SU-DHL-6 (cell line): ENCODE measurements at regions not wholly inside any gene's neighbourhood (a gene's known extent, or its start where the extent isn't known, plus 50 kb on each side); places are given as distances from the start of the nearest gene placed in this dataset.

Experiments used
- H2AFZ ChIP-seq: fragments of 200-600 bp; sonication (generic); 2 replicates; pipeline ENCODE4 v1.6.1; 2014; ENCODE audit warnings: low read depth, mild to moderate bottlenecking, moderate library complexity, mixed read lengths, antibody characterized with exemption, low read length; ENCODE audit not compliant: severe bottlenecking
- H3F3A ChIP-seq: fragments of 200-600 bp; shearing (Covaris generic); 2 replicates; pipeline ENCODE4 v1.6.0; 2016; ENCODE audit warnings: antibody characterized with exemption, mild to moderate bottlenecking; ENCODE audit not compliant: insufficient read depth
- H3K27ac ChIP-seq: fragments of 200-600 bp; sonication (generic); 2 replicates; pipeline ENCODE4 v1.5.1; 2016; ENCODE audit warnings: low read depth, mild to moderate bottlenecking, low read length, moderate library complexity, mixed read lengths
- H3K27me3 ChIP-seq: fragments of 200-600 bp; sonication (generic), shearing (Covaris generic); 2 replicates; pipeline ENCODE4 v1.6.0; 2014; ENCODE audit warnings: mild to moderate bottlenecking, low read length
- H3K36me3 ChIP-seq: fragments of 200-600 bp; sonication (generic); 2 replicates; pipeline ENCODE4 v1.6.1; 2014; ENCODE audit warnings: mild to moderate bottlenecking, low read length, mixed read lengths
- H3K4me2 ChIP-seq: fragments of 300-600, 200-600 bp; shearing (Covaris generic), sonication (generic); 2 replicates; pipeline ENCODE4 v1.6.0; 2014; ENCODE audit warnings: low read length, low read depth, mild to moderate bottlenecking; ENCODE audit not compliant: poor library complexity, severe bottlenecking
- H3K4me3 ChIP-seq: fragments of 200-600 bp; sonication (generic); 2 replicates; pipeline ENCODE4 v1.5.1; 2014; ENCODE audit warnings: antibody characterized with exemption, low read length, mild to moderate bottlenecking, mixed read lengths; ENCODE audit not compliant: insufficient read depth, poor library complexity, severe bottlenecking
- H3K79me2 ChIP-seq: fragments of 200-600 bp; sonication (generic); 2 replicates; pipeline ENCODE4 v1.6.1; 2014; ENCODE audit warnings: mild to moderate bottlenecking, low read length, moderate library complexity; ENCODE audit not compliant: insufficient read depth
- H3K9ac ChIP-seq: fragments of 200-600 bp; sonication (generic); 2 replicates; pipeline ENCODE4 v1.7.0; 2014; ENCODE audit warnings: mild to moderate bottlenecking, low read length
- H3K9me2 ChIP-seq: fragments of 200-600 bp; sonication (generic); replicated peaks from 2 replicates; pipeline ENCODE4 v1.6.1; 2014; ENCODE audit warnings: low read length; ENCODE audit not compliant: insufficient read depth
- H3K9me3 ChIP-seq: fragments of 200-600 bp; sonication (generic); 2 replicates; pipeline ENCODE4 v1.6.1; 2014; ENCODE audit warnings: low read length, mixed read lengths; ENCODE audit not compliant: insufficient read depth
- H4K20me1 ChIP-seq: fragments of 200-600 bp; sonication (generic); 2 replicates; pipeline ENCODE4 v1.6.1; 2014; ENCODE audit warnings: low read depth, mild to moderate bottlenecking, antibody characterized with exemption, low read length, moderate library complexity, mixed read lengths
- CTCF ChIP-seq: fragments of 200-600 bp; sonication (generic); IDR thresholded peaks from one replicate; pipeline ENCODE4 v1.5.1; 2017; ENCODE audit warnings: antibody characterized with exemption, mild to moderate bottlenecking, low read length, moderate library complexity; ENCODE audit not compliant: insufficient read depth, poor library complexity, severe bottlenecking
- EZH2phosphoT487 ChIP-seq: fragments of 200-600 bp; sonication (generic), shearing (Covaris generic); conservative IDR thresholded peaks from 2 replicates; pipeline ENCODE4 v1.6.1; 2018; ENCODE audit warnings: mild to moderate bottlenecking, antibody characterized with exemption, low read length, moderate library complexity, mixed read lengths

- Histone ChIP-seq H3K27ac (no peak overlapping the region), H3K4me3 (no peak overlapping the region), H3F3A (peaks cover 10% of the 10 kb centered on the region), H3K27me3 (no peaks in the 10 kb centered on the region), H3K9me2 (no peaks in the 10 kb centered on the region), H2AFZ (no peak overlapping the region), H4K20me1 (no peaks in the 10 kb centered on the region), H3K4me2 (no peak overlapping the region), H3K79me2 (no peaks in the 10 kb centered on the region), H3K36me3 (no peaks in the 10 kb centered on the region), H3K9me3 (no peaks in the 10 kb centered on the region), H3K9ac (no peak overlapping the region)
- TF ChIP-seq CTCF = no peak
- no peak for TF ChIP-seq EZH2phosphoT487
Measured at GRCh38 chr3:162112719-162113118, 616.1 kb downstream of the OTOL1 start.

- H3K4me2 ChIP-seq = peak overlapping the region; percentile 82
- TF ChIP-seq EZH2phosphoT487 (no peak), CTCF (no peak)
Measured at GRCh38 chr3:162117961-162118360, 621.4 kb downstream of the OTOL1 start.

GRCh38 chr3:162119651-162120050 is 623.0 kb downstream of the OTOL1 start:
- Histone ChIP-seq H3K9ac (no peak overlapping the region), H3K27ac (no peak overlapping the region), H3K9me2 (no peaks in the 10 kb centered on the region), H3K9me3 (no peaks in the 10 kb centered on the region), H2AFZ (peak overlapping the region; percentile 65), H3F3A (peaks cover 10% of the 10 kb centered on the region), H3K4me3 (no peak overlapping the region), H3K4me2 (no peak overlapping the region), H3K36me3 (no peaks in the 10 kb centered on the region), H4K20me1 (no peaks in the 10 kb centered on the region), H3K27me3 (no peaks in the 10 kb centered on the region), H3K79me2 (no peaks in the 10 kb centered on the region)
- TF ChIP-seq CTCF (no peak), EZH2phosphoT487 (no peak)

More at GRCh38 chr3:162117961-162118360, 621.4 kb downstream of the OTOL1 start:
- Histone ChIP-seq H3F3A (peaks cover 10% of the 10 kb centered on the region), H3K27me3 (no peaks in the 10 kb centered on the region), H3K79me2 (no peaks in the 10 kb centered on the region), H3K9me3 (no peaks in the 10 kb centered on the region), H3K27ac (peak overlapping the region; percentile 68), H3K9me2 (no peaks in the 10 kb centered on the region), H2AFZ (peak overlapping the region; percentile 98), H3K4me3 (peak overlapping the region; percentile 47), H4K20me1 (no peaks in the 10 kb centered on the region), H3K36me3 (no peaks in the 10 kb centered on the region), H3K9ac (peak overlapping the region; percentile 39)

GRCh38 chr3:162122405-162122804 is 625.8 kb downstream of the OTOL1 start:
- no peaks in the 10 kb centered on the region for H3F3A ChIP-seq
- H3K27ac ChIP-seq = no peak overlapping the region
- H3K4me3 ChIP-seq = no peak overlapping the region
- peak overlapping the region; percentile 37 for H2AFZ ChIP-seq
- no peaks in the 10 kb centered on the region for H3K79me2 ChIP-seq
- no peaks in the 10 kb centered on the region for H3K9me2 ChIP-seq
- H3K4me2 ChIP-seq = no peak overlapping the region
- no peaks in the 10 kb centered on the region for H3K9me3 ChIP-seq
- H4K20me1 ChIP-seq = no peaks in the 10 kb centered on the region
- H3K9ac ChIP-seq = no peak overlapping the region
- TF ChIP-seq CTCF (no peak), EZH2phosphoT487 (no peak)
- H3K27me3 ChIP-seq = no peaks in the 10 kb centered on the region
- no peaks in the 10 kb centered on the region for H3K36me3 ChIP-seq
